CD14-positive monocyte (primary cell): ENCODE measurements at regions not wholly inside any gene's neighbourhood (a gene's known extent, or its start where the extent isn't known, plus 50 kb on each side); places are given as distances from the start of the nearest gene placed in this dataset.
"Not testable (repeated sequence)": the region's sequence is repeated elsewhere in the genome, so short reads cannot be mapped to it uniquely, and the experiment has no call there.

Experiments used
- DNase-seq, 3 donors: peaks; one replicate each; pipeline ENCODE4 v3.0.0-alpha.2; 2011 to 2022
- H2AFZ ChIP-seq: 2 replicates; pipeline ENCODE4 v1.6.0; 2012; ENCODE audit warnings: mild to moderate bottlenecking, low read depth, low read length, inconsistent platforms; ENCODE audit not compliant: insufficient read depth, poor library complexity, severe bottlenecking
- H3K27ac ChIP-seq, 2 donors: 1 replicate in 1 of 2; 2 replicates in 1 of 2; pipeline ENCODE4 v1.5.1; 2012 to 2013; ENCODE audit warnings: low read length in 2 of 2, control low read depth in 1 of 2, inconsistent platforms in 1 of 2, low read depth in 1 of 2, mild to moderate bottlenecking in 1 of 2
- H3K27me3 ChIP-seq, 2 donors: one replicate each; pipeline versions ENCODE4 v1.6.0 to v1.6.1; 2011 to 2013; ENCODE audit warnings: low read length in 2 of 2; ENCODE audit not compliant: control insufficient read depth in 2 of 2, insufficient read depth in 2 of 2
- H3K36me3 ChIP-seq, 2 donors: replicated peaks in 1 of 2; 1 replicate in 1 of 2; 2 replicates in 1 of 2; pipeline versions ENCODE4 v1.5.1 to v1.6.1; 2012 to 2013; ENCODE audit warnings: low read length in 2 of 2, control low read depth in 1 of 2, inconsistent platforms in 1 of 2, mild to moderate bottlenecking in 1 of 2; ENCODE audit not compliant: insufficient read depth in 2 of 2, control insufficient read depth in 1 of 2
- H3K4me1 ChIP-seq, 2 donors: 1 replicate in 1 of 2; 2 replicates in 1 of 2; pipeline versions ENCODE4 v1.5.1 to v1.6.1; 2012 to 2013; ENCODE audit warnings: low read length in 2 of 2, control low read depth in 1 of 2, inconsistent platforms in 1 of 2, mild to moderate bottlenecking in 1 of 2, moderate library complexity in 1 of 2; ENCODE audit not compliant: insufficient read depth in 2 of 2, control insufficient read depth in 1 of 2
- H3K4me2 ChIP-seq: replicated peaks from 2 replicates; pipeline ENCODE3; 2012; ENCODE audit warnings: low read length, moderate library complexity, mild to moderate bottlenecking; ENCODE audit not compliant: poor library complexity, severe bottlenecking; ENCODE audit errors: extremely low read depth
- H3K4me3 ChIP-seq, 3 experiments: fragments of 200-600 bp in 1 of 3; sonication (generic) in 1 of 3; replicated peaks in 1 of 3; 1 replicate in 2 of 3; 2 replicates in 1 of 3; pipeline ENCODE4 v1.5.1; 2011 to 2013; ENCODE audit warnings: low read length in 3 of 3, mild to moderate bottlenecking in 3 of 3, control low read depth in 2 of 3, low read depth in 2 of 3, inconsistent platforms in 1 of 3, moderate library complexity in 1 of 3
- H3K79me2 ChIP-seq: 2 replicates; pipeline ENCODE4 v1.6.0; 2012; ENCODE audit warnings: mild to moderate bottlenecking, control low read depth, inconsistent platforms, low read length, moderate library complexity; ENCODE audit not compliant: insufficient read depth
- H3K9ac ChIP-seq: 2 replicates; pipeline ENCODE4 v1.6.0; 2017; ENCODE audit warnings: low read length, mild to moderate bottlenecking; ENCODE audit not compliant: insufficient read depth, poor library complexity, severe bottlenecking
- H3K9me3 ChIP-seq, 2 donors: replicated peaks in 1 of 2; 1 replicate in 1 of 2; 2 replicates in 1 of 2; pipeline versions ENCODE4 v1.5.1 to v1.6.1; 2012 to 2013; ENCODE audit warnings: low read length in 2 of 2, control low read depth in 1 of 2; ENCODE audit not compliant: control insufficient read depth in 1 of 2, insufficient read depth in 1 of 2
- H4K20me1 ChIP-seq: 2 replicates; pipeline ENCODE4 v1.6.0; 2012; ENCODE audit warnings: mild to moderate bottlenecking, low read length, control low read depth, moderate library complexity; ENCODE audit not compliant: insufficient read depth
- H3K27ac Mint-ChIP-seq, 7 donors: one replicate each; pipeline ENCODE4 v1.8.0; 2020; ENCODE audit warnings: mild to moderate bottlenecking in 7 of 7, mixed read lengths in 7 of 7, moderate library complexity in 6 of 7, inconsistent platforms in 2 of 7
- H3K27me3 Mint-ChIP-seq, 3 donors: one replicate each; pipeline ENCODE4 v1.8.0; 2021 to 2022; ENCODE audit warnings: low read depth in 3 of 3, mild to moderate bottlenecking in 3 of 3, mixed read lengths in 3 of 3, moderate library complexity in 3 of 3, inconsistent platforms in 1 of 3
- H3K36me3 Mint-ChIP-seq, 2 donors: one replicate each; pipeline ENCODE4 v1.8.0; 2020; ENCODE audit warnings: mixed read lengths in 2 of 2, inconsistent platforms in 1 of 2, mild to moderate bottlenecking in 1 of 2
- H3K4me1 Mint-ChIP-seq: one replicate; pipeline ENCODE4 v1.8.0; 2020; ENCODE audit warnings: mild to moderate bottlenecking, mixed read lengths
- H3K4me3 Mint-ChIP-seq, 2 donors: one replicate each; pipeline ENCODE4 v1.8.0; 2020; ENCODE audit warnings: mild to moderate bottlenecking in 2 of 2, mixed read lengths in 2 of 2, moderate library complexity in 1 of 2
- H3K9me3 Mint-ChIP-seq, 7 donors: one replicate each; pipeline ENCODE4 v1.8.0; 2020 to 2022; ENCODE audit warnings: mixed read lengths in 7 of 7, mild to moderate bottlenecking in 6 of 7, moderate library complexity in 6 of 7, inconsistent platforms in 2 of 7
- CTCF ChIP-seq: fragments of 200-600 bp; IDR thresholded peaks from one replicate; pipeline ENCODE4 v1.8.0; 2022; ENCODE audit warnings: antibody characterized with exemption, mild to moderate bottlenecking
- WGBS: methylation state at CpG from one replicate; pipeline ENCODE4 v1.1.5; 2013; ENCODE audit warnings: missing lambda C conversion rate; ENCODE audit not compliant: insufficient coverage; 5-methylcytosine and 5-hydroxymethylcytosine counted together
- intact Hi-C, 2 donors: fragments of 100-400 bp; cut with micrococcal nuclease; formaldehyde crosslinking; loops; one replicate each; pipeline versions ENCODE4 v1.15.0 to v1.15.1; 2023

DNA sequence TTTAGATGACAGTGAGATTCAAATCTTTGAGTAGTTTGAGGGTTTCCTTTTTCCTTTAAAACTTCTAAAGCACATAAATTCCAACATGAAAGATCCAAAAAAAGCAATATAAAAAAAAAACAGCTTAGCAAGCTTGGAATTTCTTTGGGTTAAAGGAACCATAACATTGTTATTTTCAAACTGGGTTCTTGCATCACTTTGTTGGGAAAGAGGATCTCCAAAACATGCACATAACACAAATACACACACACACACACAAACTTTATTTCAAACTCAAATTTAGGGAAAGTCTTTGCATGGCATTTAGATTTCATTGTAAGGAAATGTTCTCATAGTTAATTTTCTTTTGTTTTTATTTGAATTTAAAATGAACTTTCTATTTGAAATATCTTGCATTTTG is 79.2 kb upstream of the COL8A1 start:
- DNase-seq, result no peak
- Histone ChIP-seq H2AFZ (no peak overlapping the region), H3K36me3 (no peaks in the 10 kb centered on the region), H3K4me1 (no peaks in the 10 kb centered on the region), H3K9ac (no peak overlapping the region), H3K27ac (no peak overlapping the region), H4K20me1 (no peaks in the 10 kb centered on the region), H3K9me3 (no peaks in the 10 kb centered on the region), H3K27me3 (no peaks in the 10 kb centered on the region), H3K4me2 (no peak overlapping the region), H3K4me3 (no peak overlapping the region), H3K79me2 (no peaks in the 10 kb centered on the region)
- Mint-ChIP-seq H3K4me1 (no peaks in the 10 kb centered on the region), H3K27me3 (peaks cover 0 to 3% (median 2%) of the 10 kb centered on the region in 3 donors), H3K4me3 (no peak overlapping the region), H3K9me3 (peaks cover 0 to 22% (median 7%) of the 10 kb centered on the region in 7 donors), H3K27ac (no peak overlapping the region), H3K36me3 (no peaks in the 10 kb centered on the region)
- TF ChIP-seq CTCF, result no peak
- intact Hi-C loops, result no loop called here

- H3K36me3 Mint-ChIP-seq, H3K4me1 ChIP-seq, H3K27me3 ChIP-seq, DNase-seq, H3K9ac ChIP-seq, H2AFZ ChIP-seq, H3K4me2 ChIP-seq, H3K4me3 ChIP-seq, intact Hi-C loops, H3K9me3 ChIP-seq, H3K4me1 Mint-ChIP-seq, H4K20me1 ChIP-seq, H3K27me3 Mint-ChIP-seq, H3K27ac Mint-ChIP-seq, H3K36me3 ChIP-seq, H3K79me2 ChIP-seq, H3K4me3 Mint-ChIP-seq, H3K27ac ChIP-seq: not testable (repeated sequence)
- H3K9me3 Mint-ChIP-seq, result peaks cover 0 to 17% (median 6%) of the 10 kb centered on the region in 7 donors
- WGBS, result no CpG with 5 or more reads among the region's 5 CpGs
Measured at GRCh38 chr3:99555885-99556284, 82.5 kb upstream of the COL8A1 start.
